ENCODE measurements at regions not wholly inside any gene's neighbourhood (a gene's known extent, or its start where the extent isn't known, plus 50 kb on each side); places are given as distances from the start of the nearest gene placed in this dataset.

GRCh38 chr2:209369656-209370055 is 54.2 kb upstream of the MAP2 start:
- DNase-seq (ENCODE audit: low spot score) = no peak

- DNase-seq (ENCODE audit: low spot score) = no peak
Measured at GRCh38 chr2:209371407-209371806, 52.4 kb upstream of the MAP2 start.

Measured in HuH-7 (cell line).